ENCODE measurements at regions not wholly inside any gene's neighbourhood (a gene's known extent, or its start where the extent isn't known, plus 50 kb on each side); places are given as distances from the start of the nearest gene placed in this dataset.

GRCh38 chr7:94088560-94088959, 84.4 kb upstream of the BET1 start:
- Histone ChIP-seq H3K9me3 (ENCODE audit: control insufficient read depth, insufficient read depth, low read depth, low read length) (no peaks in the 10 kb centered on the region), H3K4me3 (ENCODE audit: low read depth, low read length) (no peak overlapping the region), H3K4me1 (ENCODE audit: control insufficient read depth, insufficient read depth, low read length) (no peaks in the 10 kb centered on the region), H3K36me3 (ENCODE audit: control insufficient read depth in 2 of 2, insufficient read depth in 1 of 2, low read length in 2 of 2) (no peaks in the 10 kb centered on the region), H3K27ac (ENCODE audit: extremely low read depth, low read depth, low read length) (no peak overlapping the region)
- ChIA-PET CTCF (interaction anchor here (0.5 to 5.1 kb wide), 14 partner anchors 10 to 373 kb away, joined by 3 to 42 read pairs (median 4); no protein-coding TSS in a partner anchor), POLR2A (no interaction called here)
- TF ChIP-seq ZNF558 (tag by site-specific recombination; IDR thresholded peaks at IDR 0.05) = no peak
- no peak for TF ChIP-seq ZNF626 (tag by site-specific recombination; IDR thresholded peaks at IDR 0.05)
- no peak for TF ChIP-seq FEZF1 (tag by site-specific recombination; IDR thresholded peaks at IDR 0.05)
- no peak for TF ChIP-seq ZFP3 (tag by site-specific recombination; IDR thresholded peaks at IDR 0.05; ENCODE audit: low read depth)
- no peak for TF ChIP-seq ZNF555 (tag by site-specific recombination; conservative IDR thresholded peaks at IDR 0.05)
- TF ChIP-seq ZSCAN5A (tag by site-specific recombination; IDR thresholded peaks at IDR 0.05) = no peak
- no peak for TF ChIP-seq ZEB2 (tag by site-specific recombination; IDR thresholded peaks at IDR 0.05)
- TF ChIP-seq, protein P1, sequence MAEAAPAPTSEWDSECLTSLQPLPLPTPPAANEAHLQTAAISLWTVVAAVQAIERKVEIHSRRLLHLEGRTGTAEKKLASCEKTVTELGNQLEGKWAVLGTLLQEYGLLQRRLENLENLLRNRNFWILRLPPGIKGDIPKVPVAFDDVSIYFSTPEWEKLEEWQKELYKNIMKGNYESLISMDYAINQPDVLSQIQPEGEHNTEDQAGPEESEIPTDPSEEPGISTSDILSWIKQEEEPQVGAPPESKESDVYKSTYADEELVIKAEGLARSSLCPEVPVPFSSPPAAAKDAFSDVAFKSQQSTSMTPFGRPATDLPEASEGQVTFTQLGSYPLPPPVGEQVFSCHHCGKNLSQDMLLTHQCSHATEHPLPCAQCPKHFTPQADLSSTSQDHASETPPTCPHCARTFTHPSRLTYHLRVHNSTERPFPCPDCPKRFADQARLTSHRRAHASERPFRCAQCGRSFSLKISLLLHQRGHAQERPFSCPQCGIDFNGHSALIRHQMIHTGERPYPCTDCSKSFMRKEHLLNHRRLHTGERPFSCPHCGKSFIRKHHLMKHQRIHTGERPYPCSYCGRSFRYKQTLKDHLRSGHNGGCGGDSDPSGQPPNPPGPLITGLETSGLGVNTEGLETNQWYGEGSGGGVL (tag by site-specific recombination; IDR thresholded peaks at IDR 0.05) = no peak
- no peak for TF ChIP-seq KLF1 (tag by site-specific recombination; IDR thresholded peaks at IDR 0.05)
- TF ChIP-seq, protein P2, sequence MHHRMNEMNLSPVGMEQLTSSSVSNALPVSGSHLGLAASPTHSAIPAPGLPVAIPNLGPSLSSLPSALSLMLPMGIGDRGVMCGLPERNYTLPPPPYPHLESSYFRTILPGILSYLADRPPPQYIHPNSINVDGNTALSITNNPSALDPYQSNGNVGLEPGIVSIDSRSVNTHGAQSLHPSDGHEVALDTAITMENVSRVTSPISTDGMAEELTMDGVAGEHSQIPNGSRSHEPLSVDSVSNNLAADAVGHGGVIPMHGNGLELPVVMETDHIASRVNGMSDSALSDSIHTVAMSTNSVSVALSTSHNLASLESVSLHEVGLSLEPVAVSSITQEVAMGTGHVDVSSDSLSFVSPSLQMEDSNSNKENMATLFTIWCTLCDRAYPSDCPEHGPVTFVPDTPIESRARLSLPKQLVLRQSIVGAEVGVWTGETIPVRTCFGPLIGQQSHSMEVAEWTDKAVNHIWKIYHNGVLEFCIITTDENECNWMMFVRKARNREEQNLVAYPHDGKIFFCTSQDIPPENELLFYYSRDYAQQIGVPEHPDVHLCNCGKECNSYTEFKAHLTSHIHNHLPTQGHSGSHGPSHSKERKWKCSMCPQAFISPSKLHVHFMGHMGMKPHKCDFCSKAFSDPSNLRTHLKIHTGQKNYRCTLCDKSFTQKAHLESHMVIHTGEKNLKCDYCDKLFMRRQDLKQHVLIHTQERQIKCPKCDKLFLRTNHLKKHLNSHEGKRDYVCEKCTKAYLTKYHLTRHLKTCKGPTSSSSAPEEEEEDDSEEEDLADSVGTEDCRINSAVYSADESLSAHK (tag by site-specific recombination; IDR thresholded peaks at IDR 0.05) = no peak
- TF ChIP-seq, protein P3, sequence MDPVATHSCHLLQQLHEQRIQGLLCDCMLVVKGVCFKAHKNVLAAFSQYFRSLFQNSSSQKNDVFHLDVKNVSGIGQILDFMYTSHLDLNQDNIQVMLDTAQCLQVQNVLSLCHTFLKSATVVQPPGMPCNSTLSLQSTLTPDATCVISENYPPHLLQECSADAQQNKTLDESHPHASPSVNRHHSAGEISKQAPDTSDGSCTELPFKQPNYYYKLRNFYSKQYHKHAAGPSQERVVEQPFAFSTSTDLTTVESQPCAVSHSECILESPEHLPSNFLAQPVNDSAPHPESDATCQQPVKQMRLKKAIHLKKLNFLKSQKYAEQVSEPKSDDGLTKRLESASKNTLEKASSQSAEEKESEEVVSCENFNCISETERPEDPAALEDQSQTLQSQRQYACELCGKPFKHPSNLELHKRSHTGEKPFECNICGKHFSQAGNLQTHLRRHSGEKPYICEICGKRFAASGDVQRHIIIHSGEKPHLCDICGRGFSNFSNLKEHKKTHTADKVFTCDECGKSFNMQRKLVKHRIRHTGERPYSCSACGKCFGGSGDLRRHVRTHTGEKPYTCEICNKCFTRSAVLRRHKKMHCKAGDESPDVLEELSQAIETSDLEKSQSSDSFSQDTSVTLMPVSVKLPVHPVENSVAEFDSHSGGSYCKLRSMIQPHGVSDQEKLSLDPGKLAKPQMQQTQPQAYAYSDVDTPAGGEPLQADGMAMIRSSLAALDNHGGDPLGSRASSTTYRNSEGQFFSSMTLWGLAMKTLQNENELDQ (tag by site-specific recombination; IDR thresholded peaks at IDR 0.05; ENCODE audit: low read depth) = no peak

GRCh38 chr7:94089806-94090205, 85.7 kb upstream of the BET1 start:
- TF ChIP-seq SP2 (tag by site-specific recombination; IDR thresholded peaks at IDR 0.05) (no peak), ZFP41 (tag by site-specific recombination; IDR thresholded peaks at IDR 0.05; ENCODE audit: borderline replicate concordance) (no peak), ZNF791 (tag by site-specific recombination; IDR thresholded peaks at IDR 0.05) (no peak), ZSCAN23 (tag by site-specific recombination; IDR thresholded peaks at IDR 0.05) (no peak), ZNF580 (tag by site-specific recombination; IDR thresholded peaks at IDR 0.05) (no peak), HOXA7 (CRISPR knock-in tag; IDR thresholded peaks at IDR 0.05; ENCODE audit: borderline replicate concordance) (no peak), ZNF335 (tag by site-specific recombination; conservative IDR thresholded peaks at IDR 0.05) (no peak), ZNF175 (tag by site-specific recombination; IDR thresholded peaks at IDR 0.05) (no peak)
- Histone ChIP-seq H3K4me1 (ENCODE audit: control insufficient read depth, insufficient read depth, low read length) (no peaks in the 10 kb centered on the region), H3K4me3 (ENCODE audit: low read depth, low read length) (no peak overlapping the region), H3K9me3 (ENCODE audit: control insufficient read depth, insufficient read depth, low read depth, low read length) (no peaks in the 10 kb centered on the region), H3K27ac (ENCODE audit: extremely low read depth, low read depth, low read length) (no peak overlapping the region), H3K36me3 (ENCODE audit: control insufficient read depth in 2 of 2, insufficient read depth in 1 of 2, low read length in 2 of 2) (no peaks in the 10 kb centered on the region)
- POLR2A ChIA-PET = no interaction called here
- CTCF ChIA-PET = interaction anchor here (0.6 to 5.1 kb wide), 3 partner anchors 150 to 290 kb away, joined by 4 to 42 read pairs (median 5); no protein-coding TSS in a partner anchor
